GM21619 (cell line): ENCODE measurements at regions not wholly inside any gene's neighbourhood (a gene's known extent, or its start where the extent isn't known, plus 50 kb on each side); places are given as distances from the start of the nearest gene placed in this dataset.

Source experiments
- ATAC-seq: cut with Tn5 transposase; IDR thresholded peaks from one replicate; pipeline ENCODE4 v1.9.1; 2021; ENCODE audit not compliant: unreplicated experiment

- ATAC-seq: no peak
These were observed 1049.6 kb downstream of the TRHDE start for GRCh38 chr12:73321776-73322175.

DNA sequence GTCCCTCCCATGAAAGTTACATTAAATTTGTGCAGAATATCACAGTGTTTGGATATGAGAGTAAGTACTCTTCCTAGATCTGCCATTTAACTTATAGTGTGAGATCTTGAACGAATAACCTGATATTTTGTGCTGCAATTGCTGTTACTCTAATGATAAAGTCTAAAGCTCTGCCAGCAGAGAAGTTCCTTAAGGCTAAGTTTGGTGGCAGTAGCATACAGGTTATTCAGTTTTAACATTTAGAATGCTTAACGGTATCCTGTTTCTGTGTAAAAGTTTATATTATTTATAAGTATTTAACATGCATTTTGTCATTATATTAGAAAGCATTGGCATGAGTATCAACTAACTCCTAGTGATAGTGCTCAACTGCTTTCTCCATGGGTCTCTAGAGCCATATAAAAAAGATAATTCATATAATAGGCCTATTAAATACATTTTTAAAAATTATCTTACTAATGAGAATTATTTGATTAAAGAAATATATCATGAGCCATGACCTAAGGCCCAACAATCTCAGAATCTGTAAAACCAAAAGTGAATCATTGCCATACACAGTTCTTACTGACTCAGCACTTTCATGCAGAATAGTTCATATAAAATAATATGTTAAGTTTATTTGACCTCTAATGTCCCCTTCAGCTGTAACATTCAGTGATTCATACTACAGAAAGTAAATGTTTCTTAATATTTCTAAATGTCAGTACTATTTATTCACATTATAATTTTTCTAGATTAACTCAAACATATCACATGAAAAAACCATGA, 1058.6 kb downstream of the TRHDE start:
- ATAC-seq: no peak

DNA sequence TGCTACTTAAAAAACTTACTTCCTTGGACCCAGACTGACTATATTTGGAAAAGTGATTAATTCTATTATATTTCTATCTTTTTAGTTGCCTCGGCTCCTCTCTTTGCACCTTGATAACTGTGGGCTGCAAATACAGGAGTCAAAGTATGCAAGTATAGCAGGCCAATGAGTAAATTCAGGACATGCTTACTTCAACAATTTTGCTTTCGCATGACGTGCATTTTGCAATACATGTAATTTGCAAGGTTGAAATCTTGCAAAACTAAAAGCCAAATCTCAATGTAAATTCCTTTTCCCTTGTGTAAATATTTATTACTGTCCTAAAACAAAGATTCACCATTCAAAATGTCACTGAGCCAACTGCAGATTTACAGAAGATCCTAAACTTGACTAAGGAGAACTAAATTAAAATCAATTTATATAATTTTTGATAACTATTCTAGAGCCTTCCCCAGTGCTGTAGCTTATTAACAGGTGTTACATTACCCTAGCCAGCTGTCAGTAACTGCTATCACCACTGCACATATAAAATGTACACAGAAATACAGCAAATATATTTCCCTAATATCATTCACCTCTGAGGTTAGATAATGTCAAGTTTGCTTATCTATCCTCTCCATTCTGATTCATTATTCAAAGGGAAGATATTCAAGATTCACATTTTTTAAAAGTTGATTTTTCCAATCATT, 1069.5 kb downstream of the TRHDE start:
- no peak for ATAC-seq

- ATAC-seq: no peak
These were observed 1070.6 kb downstream of the TRHDE start for GRCh38 chr12:73342733-73343132.

GRCh38 chr12:73352826-73353225, 1080.7 kb downstream of the TRHDE start:
- no peak for ATAC-seq

DNA sequence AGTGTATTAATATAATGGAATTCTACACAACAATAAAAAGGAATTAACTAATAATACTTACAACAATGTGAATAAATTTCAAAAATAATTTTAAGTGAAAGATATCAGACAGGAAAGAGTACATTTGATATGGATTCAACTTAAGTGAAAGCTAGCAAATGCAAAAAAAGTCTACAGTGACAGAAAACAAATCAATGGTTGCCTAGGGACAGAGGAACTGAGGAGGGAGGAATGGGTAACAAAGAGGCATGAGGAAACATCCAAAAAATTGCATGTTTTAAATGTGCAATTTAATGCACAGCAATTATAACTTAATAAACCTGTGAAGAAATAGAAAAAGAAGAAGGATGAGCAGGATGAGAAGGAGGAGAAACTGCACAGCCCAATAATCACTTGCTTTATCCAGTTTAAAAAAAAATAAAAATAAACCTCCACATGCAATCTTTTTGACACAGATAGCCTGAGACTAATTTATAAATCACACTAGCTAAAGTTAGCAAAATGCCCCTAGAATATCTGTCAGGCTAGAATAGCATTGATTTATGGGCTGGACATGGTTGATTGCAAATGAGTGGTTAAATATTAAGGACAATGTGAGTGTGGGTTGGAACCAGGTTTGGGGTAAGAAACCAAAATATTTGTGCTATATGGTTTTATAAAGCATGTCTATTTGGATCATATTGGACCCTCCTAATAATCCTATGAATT, 1089.1 kb downstream of the TRHDE start:
- no peak for ATAC-seq

DNA sequence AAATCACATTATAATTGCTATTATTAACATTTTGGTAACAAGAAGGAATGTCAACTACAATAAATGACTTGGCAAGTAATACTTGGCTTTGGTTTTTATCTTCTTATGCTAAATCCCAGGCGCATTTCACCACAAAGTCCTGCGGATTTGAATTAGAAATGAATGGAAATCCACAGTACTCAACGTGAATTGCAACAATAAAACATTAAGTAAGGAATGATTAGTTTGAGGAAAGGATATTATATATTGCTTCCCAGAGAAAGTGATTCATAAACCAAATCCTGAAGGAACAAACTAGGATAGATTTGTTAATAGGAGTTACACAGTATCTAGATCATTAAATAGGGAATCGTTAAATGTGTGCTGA, 1089.7 kb downstream of the TRHDE start:
- no peak for ATAC-seq

DNA sequence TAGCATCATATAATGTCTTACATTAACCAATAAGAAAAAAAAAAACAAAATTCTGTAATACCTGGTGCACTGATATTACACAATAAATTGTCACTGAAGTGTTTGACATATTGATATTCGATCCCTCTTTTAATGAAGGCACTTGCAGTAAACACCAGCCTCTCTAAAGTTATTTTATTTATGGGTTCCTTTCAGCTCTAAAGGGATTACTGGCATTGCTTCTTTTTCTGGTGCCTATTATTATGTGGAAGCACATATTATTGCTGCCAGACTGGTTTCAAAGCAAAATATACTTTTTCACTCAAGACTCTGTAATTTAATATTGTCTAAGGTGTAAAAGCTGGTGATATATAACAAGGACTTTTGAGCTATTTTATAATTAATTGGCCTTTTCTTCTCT, 1090.5 kb downstream of the TRHDE start:
- no peak for ATAC-seq

- no peak for ATAC-seq
These were observed 1100.7 kb downstream of the TRHDE start for GRCh38 chr12:73372856-73373255.

- ATAC-seq: no peak
These were observed 1102.2 kb downstream of the TRHDE start for GRCh38 chr12:73374360-73374759.

- ATAC-seq: no peak
These were observed 1111.5 kb downstream of the TRHDE start for GRCh38 chr12:73383584-73384222.

- no peak for ATAC-seq
These were observed 1112.4 kb downstream of the TRHDE start for GRCh38 chr12:73384592-73384991.

GRCh38 chr12:73390261-73390660, 1118.1 kb downstream of the TRHDE start:
- ATAC-seq: no peak

DNA sequence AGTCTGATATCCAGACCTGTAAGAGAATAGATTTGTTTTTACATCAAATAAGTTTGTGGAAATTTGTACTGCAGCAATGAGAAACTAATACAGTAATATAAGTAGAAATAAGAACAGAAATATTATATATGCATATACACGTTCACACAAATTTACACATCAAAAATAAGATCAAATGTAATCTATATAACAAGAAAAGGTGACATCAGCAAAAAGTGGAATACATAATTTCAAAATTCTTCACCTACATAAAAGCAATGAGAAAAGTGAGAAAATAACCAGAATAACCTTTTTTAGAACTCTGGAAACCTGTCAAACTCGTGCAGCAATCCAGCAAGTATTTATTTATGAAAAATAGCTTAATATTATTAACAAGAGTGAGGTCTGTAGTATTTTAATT, 1124.6 kb upstream of the ATXN7L3B start:
- no peak for ATAC-seq

DNA sequence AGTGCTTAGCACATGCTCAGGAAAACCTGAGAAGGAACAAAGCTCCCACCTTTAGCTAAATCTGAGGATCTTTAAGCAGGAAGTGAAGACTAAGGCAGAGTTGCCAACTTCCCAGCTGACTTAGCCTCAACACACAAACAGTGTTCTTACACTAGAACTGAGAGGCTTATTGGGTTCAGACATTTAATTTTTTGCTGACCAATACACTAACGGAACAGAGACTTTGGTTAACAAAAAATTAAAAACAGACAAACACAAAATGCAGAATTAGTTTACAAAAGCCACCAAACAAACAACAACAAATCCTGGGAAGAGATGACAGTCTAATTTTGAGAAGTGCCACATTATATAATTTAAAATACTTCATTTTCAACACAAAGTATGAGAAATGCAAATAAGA, 1123.7 kb upstream of the ATXN7L3B start:
- ATAC-seq: no peak

GRCh38 chr12:73414926-73415325, 1122.7 kb upstream of the ATXN7L3B start:
- ATAC-seq: no peak

- ATAC-seq: no peak
These were observed 1119.1 kb upstream of the ATXN7L3B start for GRCh38 chr12:73418541-73418940.

DNA sequence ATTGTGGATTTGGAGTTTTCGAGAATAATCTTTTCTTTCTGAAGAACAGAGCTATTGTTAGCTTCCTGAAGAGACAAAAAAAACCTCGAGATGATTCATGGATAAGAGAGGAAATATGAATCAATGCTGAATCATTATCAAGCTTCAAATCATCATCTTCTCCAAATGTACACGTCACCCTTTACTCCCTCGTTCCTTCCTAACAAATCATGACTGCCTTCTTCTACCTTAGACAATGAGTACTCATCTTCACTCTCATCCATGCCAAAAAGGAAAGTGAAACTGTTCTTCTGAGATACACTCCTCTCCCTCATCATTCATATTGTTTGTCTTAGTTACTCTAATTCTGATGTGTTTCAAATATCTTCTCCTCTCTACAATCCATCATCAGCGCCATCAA, 1115.8 kb upstream of the ATXN7L3B start:
- peak; percentile 70 for ATAC-seq

DNA sequence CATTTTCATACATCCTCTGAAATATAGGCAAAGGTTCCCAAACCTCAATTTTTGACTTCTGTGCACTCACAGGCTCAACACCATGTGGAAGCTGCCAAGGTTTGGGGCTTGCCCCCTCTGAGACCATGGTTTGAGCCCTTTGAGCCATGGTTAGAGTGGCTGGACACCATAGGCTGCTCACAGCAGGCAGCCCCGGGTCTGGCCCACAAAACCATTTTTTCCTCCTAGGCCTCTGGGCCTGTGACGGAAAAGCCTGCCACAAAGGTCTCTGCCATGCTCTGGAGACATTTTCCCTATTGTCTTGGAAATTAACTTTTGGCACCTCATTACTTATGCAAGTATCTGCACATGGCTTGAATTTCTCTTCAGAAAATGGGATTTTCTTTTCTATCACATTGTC, 1113.2 kb upstream of the ATXN7L3B start:
- ATAC-seq: no peak

GRCh38 chr12:73445658-73446324, 1091.8 kb upstream of the ATXN7L3B start:
- ATAC-seq: peak; percentile 93
